GM18873 (cell line): ENCODE measurements at regions not wholly inside any gene's neighbourhood (a gene's known extent, or its start where the extent isn't known, plus 50 kb on each side); places are given as distances from the start of the nearest gene placed in this dataset.
"Not testable (repeated sequence)": the region's sequence is repeated elsewhere in the genome, so short reads cannot be mapped to it uniquely, and the experiment has no call there.

ENCODE experiments used
- ATAC-seq: cut with Tn5 transposase; IDR thresholded peaks from one replicate; pipeline ENCODE4 v1.9.1; 2021; ENCODE audit warnings: mild to moderate bottlenecking, moderate library complexity, moderate number of reproducible peaks; ENCODE audit not compliant: unreplicated experiment, low FRiP score

- no peak for ATAC-seq
Measured at GRCh38 chrX:45845142-45845541, 644.5 kb upstream of the DIPK2B start.

DNA sequence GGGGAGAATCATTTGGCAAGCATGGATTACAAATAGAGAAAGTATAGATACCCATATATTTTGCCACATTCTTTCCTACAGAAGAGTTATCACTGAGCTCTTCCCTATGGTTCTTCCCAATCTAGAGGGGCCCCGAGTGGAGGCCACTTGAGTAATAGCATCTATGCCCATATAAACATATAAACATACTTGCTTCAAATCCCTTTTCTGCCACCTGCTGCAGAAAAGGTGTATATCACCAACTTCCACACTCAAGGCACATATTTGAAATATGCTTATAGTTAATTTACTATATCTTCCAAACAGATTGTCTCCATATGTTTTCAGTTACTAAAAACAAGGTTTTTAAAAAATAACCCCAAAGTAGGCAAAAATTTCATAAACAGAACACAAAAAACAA, 642.8 kb upstream of the DIPK2B start:
- ATAC-seq, result no peak

DNA sequence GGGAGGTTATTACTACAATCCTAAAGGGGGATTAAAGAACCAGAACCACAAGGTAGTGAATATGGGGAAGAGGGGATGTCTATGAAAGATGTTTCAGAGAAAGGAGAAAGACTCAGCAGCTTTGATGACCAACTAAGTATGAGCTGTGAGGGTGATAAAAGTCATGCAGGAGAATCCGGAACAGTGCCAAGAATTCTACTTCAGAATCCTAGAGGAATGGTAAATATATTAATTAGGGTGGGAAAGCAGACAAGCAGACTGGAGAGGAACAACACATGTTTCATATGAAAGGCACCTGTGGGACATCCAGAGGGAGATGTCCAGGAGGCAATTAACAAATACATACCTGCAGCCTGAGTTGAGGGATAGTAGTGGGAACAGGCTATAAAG, 642.2 kb upstream of the DIPK2B start:
- ATAC-seq, result no peak

DNA sequence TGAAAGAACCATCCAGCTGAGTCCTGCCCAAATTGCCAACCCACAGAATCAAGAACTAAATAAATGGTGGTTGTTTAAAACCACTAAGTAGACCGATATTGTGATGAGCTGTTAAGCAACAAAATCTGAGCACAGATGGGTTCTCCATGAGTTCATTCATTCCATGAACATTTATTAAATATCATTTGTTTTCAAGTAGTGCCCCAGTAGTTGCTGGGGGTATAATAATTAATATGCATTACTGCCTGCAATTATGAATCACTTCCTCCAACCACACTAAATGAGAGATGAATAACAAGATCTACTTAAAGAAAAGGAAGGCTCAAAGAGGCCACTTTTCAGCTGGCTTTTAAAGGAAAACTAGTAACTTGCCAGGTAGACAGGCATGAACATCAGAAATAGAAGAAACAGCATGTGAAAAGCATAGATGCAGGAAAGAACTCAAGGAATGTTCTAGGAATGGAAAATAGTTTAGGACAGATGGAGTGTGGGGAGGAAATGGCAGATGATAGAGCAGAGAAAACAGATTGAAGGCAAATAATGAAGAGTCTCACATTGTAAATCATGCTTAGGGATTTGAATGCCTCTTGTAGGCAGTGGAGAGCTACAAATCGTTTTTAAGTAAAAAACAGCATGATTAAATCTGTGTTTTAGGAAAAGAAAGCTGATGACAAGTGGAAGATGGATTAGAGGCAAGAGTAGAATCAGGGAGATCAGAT, 641.7 kb upstream of the DIPK2B start:
- ATAC-seq, result no peak

- ATAC-seq, result no peak
Measured at GRCh38 chrX:45840411-45840950, 639.8 kb upstream of the DIPK2B start.

GRCh38 chrX:45830343-45830742, 629.7 kb upstream of the DIPK2B start:
- no peak for ATAC-seq

- no peak for ATAC-seq
Measured at GRCh38 chrX:45824471-45824870, 623.8 kb upstream of the DIPK2B start.

GRCh38 chrX:45823536-45823935, 622.9 kb upstream of the DIPK2B start:
- ATAC-seq, result no peak

GRCh38 chrX:45822124-45822523, 621.4 kb upstream of the DIPK2B start:
- no peak for ATAC-seq

DNA sequence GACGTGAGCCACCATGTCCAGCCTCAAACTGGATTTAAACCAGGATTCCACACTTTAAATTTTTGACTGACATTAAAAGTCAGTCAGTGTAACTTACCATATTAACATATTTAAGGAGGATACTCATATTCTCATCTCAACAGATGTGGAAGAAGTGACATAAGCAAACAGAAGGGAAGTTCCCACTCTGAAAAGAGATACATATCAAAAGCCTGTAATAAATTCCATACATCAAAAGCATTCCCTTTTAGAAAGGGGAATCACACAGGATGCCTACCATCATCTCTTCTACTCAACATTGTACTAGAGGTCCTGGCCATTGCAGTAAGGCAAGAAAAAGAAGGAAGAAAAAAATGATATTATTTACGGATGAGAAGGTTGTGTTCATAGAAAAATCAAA, 618.2 kb upstream of the DIPK2B start:
- no peak for ATAC-seq

DNA sequence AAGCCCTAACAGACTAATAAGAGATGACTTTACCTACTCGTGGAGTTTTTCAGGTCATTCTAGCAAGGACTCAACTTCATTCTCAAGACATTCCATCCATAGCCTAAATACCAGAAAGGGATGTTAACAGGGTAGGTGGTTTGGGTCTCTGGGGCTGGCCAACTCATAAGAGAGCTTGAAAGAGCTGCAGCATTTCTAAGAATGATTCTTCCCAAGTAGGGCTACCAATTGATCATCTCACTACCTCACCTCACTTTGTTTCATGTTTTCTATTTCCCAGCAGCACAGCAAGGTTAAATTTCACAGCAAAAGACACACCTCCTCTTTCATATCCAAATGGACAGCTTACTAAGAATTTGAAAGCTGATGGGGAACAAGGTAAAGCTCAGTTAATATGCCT, 614.8 kb upstream of the DIPK2B start:
- no peak for ATAC-seq

GRCh38 chrX:45811326-45811725, 610.6 kb upstream of the DIPK2B start:
- no peak for ATAC-seq

DNA sequence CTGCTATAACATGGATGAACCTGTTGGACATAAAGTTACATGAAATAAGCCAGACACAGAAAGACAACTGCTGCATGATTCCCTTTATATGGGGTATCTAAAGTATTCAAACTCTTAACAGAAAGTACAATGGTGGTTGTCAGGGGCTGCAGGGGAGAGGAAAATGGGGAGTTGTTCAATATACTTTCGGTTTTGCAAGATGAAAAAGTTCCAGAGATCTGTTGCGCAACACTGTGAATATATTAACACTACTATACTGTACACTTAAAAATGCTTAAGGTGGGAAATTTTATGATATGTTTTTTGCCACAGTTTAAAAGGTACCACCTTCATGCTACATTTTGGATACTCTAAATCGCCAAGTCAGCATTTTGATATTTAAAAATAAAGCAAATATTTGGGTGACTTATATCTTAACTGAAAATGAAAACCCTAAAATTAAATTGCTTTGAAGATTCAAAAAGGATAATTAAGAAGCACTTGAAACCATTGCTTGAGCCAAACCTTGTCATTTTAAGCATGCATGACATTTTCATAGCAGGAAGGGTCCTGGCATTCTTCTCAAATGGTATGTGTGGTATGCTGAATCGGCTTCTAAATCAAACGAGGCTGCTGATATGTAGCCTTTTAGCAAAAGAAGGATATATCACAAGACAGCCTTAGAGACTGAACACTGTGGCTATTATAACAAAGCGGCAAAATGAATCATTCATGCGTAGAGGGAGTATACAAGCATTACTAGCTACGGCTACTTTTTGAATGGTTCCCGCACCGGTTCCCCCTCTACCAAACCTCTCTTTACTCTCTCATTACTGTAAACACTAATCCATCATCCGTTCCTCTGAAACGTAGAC, 607.1 kb upstream of the DIPK2B start:
- no peak for ATAC-seq

GRCh38 chrX:45806410-45807121, 605.9 kb upstream of the DIPK2B start:
- ATAC-seq, result no peak

GRCh38 chrX:45804276-45804675, 603.6 kb upstream of the DIPK2B start:
- no peak for ATAC-seq

- no peak for ATAC-seq
Measured at GRCh38 chrX:45803383-45803921, 602.8 kb upstream of the DIPK2B start.

DNA sequence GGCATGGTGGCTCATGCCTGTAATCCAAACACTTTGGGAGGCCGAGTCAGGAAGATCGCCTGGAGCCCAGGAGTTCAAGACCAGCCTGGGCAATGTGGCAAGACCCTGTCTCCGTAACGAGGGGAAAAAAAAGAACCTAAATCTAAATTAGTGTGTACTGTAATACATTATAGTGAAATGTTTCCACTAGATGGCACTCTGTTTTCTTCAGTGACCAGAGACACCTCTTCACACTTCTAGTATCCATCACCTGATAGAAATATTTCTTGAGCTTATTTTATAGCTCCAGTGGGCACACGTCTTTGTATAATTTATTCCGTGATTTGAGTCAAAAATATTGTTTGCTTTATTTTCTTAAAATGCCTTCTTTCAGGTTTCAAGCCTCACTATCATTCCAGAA, 600.9 kb upstream of the DIPK2B start:
- no peak for ATAC-seq

GRCh38 chrX:45800746-45801453, 600.2 kb upstream of the DIPK2B start:
- not testable (repeated sequence) for ATAC-seq

DNA sequence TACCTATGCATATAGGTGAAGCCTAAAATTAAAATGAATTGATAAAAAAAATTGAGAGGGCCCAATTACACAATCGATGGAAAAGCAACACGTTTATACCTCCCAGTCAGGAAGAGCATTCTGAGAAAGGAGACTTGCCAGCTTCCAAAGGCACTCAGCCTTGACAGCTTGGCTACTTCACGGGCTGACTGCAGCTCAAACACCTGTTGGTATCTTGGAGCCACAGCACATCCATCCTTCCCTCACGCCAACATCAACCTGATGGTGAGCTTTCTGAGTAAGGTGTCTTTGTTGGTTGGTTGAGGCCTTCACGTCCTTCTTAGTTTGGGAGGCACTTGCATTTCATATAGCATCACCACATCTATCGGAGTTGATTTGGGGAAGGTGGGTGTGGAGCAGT, 598.9 kb upstream of the DIPK2B start:
- no peak for ATAC-seq

- no peak for ATAC-seq
Measured at GRCh38 chrX:45795546-45795945, 594.9 kb upstream of the DIPK2B start.
